ENCODE measurements at regions not wholly inside any gene's neighbourhood (a gene's known extent, or its start where the extent isn't known, plus 50 kb on each side); places are given as distances from the start of the nearest gene placed in this dataset.

DNA sequence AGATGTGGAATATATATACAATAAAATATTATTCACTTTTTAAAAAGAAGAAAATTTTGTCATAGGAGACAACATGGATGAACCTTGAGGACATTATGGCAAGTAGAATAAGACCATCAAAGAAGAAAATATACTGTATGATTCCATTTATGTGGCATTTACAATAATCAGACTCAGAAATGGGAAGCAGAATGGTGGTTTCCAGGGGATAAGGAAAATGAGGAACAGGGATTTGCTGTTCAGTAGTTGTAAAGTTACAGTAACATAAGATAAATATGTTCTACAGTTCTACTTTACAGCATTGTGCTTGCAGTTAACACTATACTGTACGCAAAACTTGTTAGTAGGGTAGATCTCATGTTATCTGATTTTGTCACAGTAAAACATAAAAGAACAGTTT, 1271.0 kb downstream of the LRFN5 start:
- FAIRE-seq (no peak), DNase-seq (ENCODE audit: insufficient read length, low spot score) (no peak)

DNA sequence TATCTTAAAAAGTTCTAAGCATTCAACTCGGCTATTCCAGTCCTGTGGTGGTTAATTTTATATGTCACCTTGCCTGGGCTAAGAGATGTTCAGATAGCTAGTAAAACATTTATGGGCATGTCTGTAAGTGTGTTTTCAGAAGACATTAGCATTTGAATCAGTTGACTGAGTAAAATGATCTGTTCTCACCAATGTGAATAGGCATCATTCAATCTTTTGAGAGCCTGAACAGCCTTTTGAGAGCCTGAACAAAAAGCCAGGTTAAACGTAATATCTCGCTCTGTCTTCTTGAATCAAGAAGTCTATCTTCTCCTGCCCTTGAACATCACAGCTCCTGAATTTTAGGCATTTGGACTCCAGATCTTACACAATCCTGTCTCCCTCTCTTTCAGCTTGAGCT, 1266.1 kb downstream of the LRFN5 start:
- DNase-seq (ENCODE audit: insufficient read length, low spot score) (no peak), FAIRE-seq (no peak)

DNA sequence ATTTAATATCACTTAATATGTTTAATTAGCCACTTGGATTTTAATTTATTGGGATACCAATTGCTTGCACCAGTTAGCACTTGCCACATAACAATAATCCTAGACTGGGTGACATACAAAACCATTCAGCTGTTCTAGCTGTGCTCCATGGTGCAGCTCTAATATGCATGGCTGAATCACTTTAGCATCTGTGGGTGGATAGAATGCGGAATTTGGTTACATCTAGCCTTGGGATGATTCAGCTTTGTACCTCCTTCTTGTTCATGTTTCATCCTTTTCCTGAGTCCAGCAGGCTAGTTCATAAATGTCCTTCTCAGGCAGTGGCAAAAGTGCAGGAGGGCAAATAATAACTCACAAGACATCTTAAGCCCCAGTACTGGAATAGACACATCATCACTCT, 1263.0 kb downstream of the LRFN5 start:
- DNase-seq (ENCODE audit: insufficient read length, low spot score), result no peak
- no peak for FAIRE-seq

DNA sequence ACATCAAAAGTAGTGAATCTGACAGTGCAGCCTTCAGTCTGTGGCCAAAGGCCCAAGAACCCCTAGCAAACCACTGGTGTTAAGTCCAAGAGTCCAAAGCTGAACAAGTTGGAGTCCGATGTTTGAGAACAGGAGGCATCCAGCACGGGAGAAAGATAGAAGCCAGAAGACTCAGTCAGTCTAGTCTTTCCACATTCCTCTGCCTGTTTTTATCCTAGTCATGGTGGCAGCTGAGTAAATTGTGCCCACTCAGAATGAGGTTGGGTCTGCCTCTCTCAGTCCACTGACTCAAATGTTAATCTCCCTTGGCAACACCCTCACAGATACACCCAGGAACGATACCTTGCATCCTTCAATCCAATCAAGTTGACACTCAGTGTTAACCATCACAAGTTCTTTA, 1255.4 kb downstream of the LRFN5 start:
- FAIRE-seq (no peak), DNase-seq (ENCODE audit: insufficient read length, low spot score) (no peak)

DNA sequence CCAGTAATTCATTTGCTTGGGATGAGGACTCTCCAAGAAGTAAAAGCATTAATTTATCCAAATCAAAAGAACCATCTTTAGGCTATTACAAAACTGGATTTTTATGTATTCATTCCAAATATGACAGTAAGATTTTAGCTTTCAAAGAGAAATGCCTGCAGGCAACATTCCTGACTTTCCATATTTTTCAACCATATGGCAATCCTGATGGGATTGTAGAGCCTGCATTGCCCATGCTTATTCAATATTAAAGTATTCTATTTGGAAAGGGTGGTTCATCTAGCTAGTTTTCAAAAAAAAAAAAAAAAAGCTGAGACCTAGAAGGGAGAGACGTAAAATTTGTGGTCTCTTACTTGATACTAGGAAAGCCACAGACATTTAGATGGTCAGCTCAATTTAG, 1253.7 kb downstream of the LRFN5 start:
- no peak for FAIRE-seq

DNA sequence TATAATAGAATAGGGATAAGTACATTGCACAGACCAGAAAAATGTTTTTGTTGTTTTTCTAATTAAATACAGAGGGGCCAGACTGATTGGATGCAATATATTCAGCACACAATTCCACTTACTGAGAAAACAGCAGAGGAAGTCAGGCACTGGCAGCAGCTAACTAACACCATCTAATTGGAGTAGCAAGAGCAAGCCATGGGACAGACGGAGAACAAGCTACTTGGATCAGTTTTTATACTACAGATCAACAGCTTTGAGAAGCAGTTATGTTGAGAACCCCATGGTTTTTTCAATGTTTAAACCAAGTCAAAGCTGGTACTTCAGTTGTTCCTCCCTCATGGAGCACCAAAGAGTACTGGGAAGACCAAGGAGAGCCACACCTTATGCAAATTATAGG, 1249.4 kb downstream of the LRFN5 start:
- no peak for FAIRE-seq
- DNase-seq (ENCODE audit: insufficient read length, low spot score), result no peak

More for the DNA sequence above, 1253.7 kb downstream of the LRFN5 start:
- DNase-seq (ENCODE audit: insufficient read length, low spot score), result no peak

DNA sequence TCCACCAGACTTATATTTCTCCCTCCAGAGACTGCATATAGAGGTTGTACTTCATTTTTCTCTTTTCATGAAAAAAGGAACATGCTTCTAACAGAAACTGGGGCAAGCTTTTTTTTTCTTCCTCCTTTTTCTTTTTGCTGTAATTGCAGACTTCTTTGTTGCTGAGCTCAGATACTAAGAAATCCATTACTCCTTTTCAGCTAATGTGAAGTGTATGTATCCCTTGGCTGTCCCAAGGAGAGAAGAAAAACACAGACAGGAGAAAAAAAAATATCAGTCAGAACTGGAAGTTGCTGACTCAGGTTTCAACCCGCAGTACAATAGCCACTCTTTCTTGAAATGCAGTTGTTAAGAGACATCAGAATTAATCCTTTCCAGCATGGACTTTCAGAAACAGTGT, 1248.4 kb downstream of the LRFN5 start:
- FAIRE-seq (no peak), DNase-seq (ENCODE audit: insufficient read length, low spot score) (no peak)

DNA sequence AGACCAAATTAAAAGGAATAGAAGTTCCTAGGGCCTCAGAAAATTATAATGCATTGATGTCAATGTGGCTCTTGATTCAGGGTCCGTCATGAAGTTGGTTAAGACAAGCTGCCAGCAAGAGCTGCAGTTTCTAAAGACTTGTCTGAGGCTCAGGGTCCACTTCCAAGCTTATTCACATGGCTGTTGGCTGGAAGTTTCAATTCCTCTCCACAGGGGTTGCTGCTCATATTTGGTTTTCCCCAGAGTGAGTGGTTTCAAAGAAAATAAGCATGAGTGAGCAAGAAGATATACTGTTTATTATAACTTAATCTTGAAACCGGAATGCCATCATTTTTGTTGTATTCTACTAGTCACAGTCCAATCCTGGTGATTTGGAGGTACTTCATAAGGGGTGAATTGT, 1247.4 kb downstream of the LRFN5 start:
- FAIRE-seq, result no peak
- DNase-seq (ENCODE audit: insufficient read length, low spot score), result no peak

DNA sequence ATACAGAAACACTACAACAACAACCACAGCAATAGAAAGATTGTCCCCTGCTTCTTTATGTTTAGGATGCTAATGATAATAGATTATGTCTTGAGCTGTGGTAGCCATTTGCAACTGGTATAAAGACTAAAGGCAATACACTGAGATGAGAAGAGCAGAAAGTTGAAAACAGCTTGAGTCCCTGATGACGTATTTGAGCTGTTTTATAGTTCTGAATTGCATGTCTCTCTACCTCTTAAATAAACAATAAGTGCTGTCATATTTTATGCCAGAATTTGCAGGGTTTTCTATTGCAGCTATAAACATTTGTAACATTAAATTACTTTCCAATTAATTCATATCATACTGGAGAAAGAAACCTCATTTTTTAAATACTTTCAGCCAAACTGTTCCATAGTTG, 1242.0 kb downstream of the LRFN5 start:
- no peak for FAIRE-seq

DNA sequence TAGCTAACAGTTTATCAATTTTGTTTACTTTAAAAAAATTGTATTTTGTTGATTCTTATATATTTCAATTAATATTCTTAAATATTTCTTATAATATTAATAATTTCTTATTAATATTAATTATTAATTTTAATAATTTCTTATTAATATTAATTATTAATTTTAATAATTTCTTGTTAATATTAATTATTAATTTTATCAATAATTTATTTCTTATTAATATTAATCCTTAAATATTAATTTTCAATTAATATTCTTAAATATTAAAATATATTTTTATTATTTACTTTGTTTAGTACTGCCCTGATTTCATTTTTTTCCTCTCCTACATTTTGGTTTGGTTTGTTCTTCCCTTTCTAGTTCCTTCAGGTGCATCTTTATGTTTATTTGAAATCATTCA, 1208.1 kb downstream of the LRFN5 start:
- FAIRE-seq (no peak), DNase-seq (ENCODE audit: insufficient read length, low spot score) (no peak)

More for the DNA sequence above, 1242.0 kb downstream of the LRFN5 start:
- no peak for DNase-seq (ENCODE audit: insufficient read length, low spot score)

DNA sequence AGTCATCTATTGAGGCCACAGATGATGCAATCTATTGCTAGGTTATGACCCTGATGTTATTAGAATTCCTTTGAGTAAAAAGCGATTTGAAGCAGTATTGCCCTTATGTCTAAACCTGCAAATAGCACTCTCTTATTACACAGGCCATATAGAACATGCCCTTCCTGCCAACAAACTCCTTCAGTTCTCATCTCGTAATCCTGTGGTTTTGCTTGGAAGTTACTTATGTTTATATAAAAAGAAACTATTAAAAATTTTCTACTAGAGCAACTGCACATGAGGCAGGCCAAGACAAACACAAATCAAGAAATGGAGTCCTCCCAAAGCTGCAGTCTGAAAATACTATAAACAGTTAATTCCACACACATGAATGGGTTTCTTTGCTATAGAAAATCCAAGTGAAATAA, 1200.2 kb downstream of the LRFN5 start:
- DNase-seq (ENCODE audit: insufficient read length, low spot score), result peak; percentile 20
- FAIRE-seq, result no peak

DNA sequence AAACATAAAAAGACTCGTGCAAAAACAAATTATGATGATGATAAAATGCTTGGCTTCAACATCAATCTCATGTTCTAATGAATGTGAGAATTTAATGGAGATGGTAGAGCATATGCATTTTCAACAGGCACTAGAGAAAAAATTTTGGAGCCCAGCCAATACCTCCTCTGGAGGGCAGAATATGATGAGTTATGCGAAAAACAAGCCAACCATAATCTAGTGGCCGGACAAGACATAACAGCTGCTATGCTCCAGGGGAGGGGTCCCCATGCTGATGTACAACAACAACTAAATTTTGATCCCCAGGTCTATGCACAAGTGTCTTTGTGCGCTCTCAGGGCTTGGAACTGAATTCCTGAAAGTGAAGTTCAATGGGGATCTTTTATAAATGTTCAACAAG, 1197.5 kb downstream of the LRFN5 start:
- FAIRE-seq (no peak), DNase-seq (ENCODE audit: insufficient read length, low spot score) (no peak)

DNA sequence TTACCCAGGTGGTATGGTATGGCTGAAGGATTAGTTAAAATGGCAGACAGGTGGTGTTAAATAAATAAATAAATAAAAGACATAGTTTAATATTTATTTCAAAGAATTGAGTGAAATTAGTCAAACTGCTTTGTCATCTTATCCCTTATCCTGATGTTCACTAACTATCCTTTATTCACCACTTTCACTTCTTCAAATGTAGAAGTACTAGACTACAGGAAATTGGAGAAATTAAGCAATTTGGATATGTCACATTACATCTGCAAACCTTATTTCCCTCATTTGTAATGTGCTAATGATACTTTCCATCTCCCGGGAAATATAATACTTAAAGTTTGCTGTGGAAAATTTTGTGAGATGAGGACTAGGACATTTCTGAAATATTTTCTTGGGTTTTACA, 1195.7 kb downstream of the LRFN5 start:
- DNase-seq (ENCODE audit: insufficient read length, low spot score), result no peak
- FAIRE-seq, result no peak

DNA sequence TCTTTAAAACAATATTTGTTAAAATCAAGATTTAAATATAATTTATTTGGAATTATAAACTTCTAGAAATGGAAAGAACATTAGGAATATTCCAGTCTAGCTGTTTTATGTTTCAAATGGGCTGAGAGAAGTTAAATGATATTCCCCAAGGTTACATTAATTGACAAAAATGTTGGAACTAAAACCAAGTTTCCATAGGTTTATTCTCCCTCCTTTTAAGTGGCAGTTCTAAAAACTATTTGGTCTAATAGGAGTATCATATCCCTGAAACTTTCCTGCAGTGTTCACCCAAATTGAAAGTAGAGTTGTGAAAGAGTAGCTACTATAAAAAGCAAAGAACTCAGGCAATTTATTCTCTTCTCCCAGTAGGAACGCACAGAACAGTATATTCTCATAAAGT, 1185.5 kb downstream of the LRFN5 start:
- DNase-seq (ENCODE audit: insufficient read length, low spot score), result no peak

DNA sequence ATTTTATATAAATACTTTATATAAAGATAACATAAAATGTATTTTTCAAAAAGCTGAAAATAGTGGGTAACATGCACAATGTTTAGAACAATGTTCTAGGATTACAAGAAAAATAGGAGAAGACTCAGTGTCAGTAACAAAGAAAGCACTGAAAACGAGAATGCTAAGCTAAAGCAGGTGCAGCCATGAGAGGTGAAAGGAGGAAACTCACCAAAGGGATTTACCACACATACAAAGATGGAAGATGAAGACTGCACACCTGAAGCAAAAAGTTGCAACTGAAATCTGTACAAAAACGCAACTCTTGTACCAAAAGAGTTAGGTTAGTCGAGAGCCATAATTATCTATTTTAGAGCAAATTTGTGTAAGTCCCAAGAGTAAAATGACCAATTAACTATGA, 1176.1 kb downstream of the LRFN5 start:
- FAIRE-seq (no peak), DNase-seq (ENCODE audit: insufficient read length, low spot score) (no peak)

More for the DNA sequence above, 1185.5 kb downstream of the LRFN5 start:
- no peak for FAIRE-seq

DNA sequence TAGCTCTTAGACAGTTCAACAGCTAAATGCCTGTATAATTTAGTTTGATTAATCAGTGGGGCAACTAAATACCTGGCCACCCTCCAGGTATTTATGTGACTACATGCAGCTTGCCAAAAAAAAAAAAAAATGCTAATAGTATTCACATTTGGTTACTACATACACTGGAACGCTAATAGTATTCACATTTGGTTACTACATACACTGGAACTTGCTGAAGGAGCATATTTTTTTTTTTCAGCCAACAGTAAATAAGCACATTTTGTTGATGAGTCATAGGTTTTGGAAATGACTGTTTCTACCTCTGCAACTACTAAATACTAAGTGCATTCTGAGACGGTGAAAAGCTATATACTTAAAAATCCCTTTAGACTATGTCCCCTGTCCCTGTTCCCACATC, 1172.3 kb downstream of the LRFN5 start:
- no peak for FAIRE-seq

DNA sequence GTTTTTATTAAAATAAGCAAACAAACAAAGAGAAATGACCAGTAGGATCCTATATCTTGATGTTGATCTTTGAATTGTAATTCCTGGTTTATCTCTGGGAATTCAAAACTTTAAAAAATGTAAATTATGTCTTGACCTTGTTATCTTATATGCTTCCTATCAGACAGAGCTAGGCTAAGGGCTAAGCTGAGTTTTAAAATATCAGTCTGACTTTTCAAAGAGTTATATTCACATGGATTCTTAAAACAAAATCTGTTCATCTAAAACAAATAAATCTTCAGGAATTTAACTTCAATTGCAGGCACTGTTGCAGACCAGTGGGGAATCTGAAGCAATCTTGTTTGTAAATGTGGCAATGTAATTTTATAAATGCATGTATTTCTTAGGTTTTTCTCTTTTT, 1144.1 kb downstream of the LRFN5 start:
- FAIRE-seq (no peak), DNase-seq (ENCODE audit: insufficient read length, low spot score) (no peak)

More for the DNA sequence above, 1172.3 kb downstream of the LRFN5 start:
- no peak for DNase-seq (ENCODE audit: insufficient read length, low spot score)

DNA sequence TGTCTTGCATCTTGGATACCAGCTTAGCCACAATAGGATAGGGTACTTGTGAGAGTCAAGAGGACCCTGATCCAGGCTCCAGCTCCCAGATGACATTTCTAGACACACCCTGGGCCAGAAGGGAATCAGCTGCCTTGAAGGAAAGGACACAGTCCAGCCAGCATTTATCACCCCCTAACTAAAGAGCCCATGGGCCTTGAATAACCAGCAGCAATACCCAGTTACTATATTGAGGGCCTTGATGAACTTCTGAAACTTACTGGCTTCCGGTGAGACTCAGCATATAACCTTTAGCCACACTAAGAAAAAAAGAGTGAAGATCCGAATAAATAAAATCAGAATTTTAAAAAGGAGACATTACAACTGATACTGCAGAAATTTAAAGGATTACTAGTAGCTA, 1135.4 kb downstream of the LRFN5 start:
- FAIRE-seq (no peak), DNase-seq (ENCODE audit: insufficient read length, low spot score) (no peak)

DNA sequence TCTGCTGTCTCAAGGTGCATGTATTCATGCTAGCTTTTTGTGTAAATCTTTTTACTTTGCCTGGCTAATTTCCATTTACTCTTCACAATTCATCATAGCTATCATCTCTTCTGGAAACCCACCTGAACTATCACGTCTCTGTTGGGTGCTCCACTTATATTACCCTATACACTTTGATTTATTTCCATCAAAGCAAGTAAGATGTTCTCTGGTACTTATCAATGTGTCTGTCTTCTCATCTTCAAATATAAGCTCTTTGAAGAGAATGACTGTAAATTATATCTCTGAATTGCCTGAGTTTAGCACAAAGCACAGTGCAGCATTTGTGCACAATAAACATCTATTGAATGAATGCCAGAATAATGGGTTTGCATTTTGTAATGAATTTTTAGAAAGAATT, 1129.7 kb downstream of the LRFN5 start:
- no peak for FAIRE-seq
- no peak for DNase-seq (ENCODE audit: insufficient read length, low spot score)

DNA sequence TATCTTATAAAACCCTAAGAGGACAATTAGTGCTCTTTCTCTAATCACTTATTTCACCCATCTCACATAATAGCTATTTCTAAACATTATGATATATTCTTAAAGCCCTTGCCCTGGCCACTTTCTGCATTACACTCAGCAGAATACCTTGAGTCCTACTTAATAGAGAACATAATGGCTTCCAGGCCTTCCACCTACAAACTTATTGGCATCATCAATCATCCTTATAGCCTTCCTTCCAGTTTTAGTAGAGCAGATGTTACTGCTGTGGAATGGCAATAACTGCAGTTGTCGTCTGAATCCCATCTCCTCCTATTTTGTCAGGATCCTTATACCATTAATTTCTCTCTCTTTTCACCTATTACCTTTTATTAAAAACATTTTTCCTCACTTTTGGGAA, 1127.4 kb downstream of the LRFN5 start:
- FAIRE-seq, result no peak

DNA sequence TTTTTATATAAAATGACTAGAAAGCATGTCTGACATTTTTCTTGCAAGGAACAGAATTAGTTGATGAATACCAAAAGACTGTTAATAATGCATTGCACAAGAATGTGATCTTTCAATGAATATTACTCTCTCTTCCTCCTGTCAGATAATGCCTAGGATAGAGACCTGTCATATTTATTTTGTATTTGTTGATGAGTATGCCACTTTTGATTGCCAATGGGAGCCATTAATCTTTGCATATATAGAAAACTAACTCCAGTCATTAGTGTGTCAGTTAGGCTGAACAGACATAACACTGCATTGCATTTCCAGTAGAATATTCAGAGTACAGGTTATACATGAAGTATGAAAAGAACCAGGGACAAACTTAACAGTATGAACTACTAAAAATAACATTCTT, 1125.3 kb downstream of the LRFN5 start:
- FAIRE-seq (no peak), DNase-seq (ENCODE audit: insufficient read length, low spot score) (no peak)

More for the DNA sequence above, 1127.4 kb downstream of the LRFN5 start:
- DNase-seq (ENCODE audit: insufficient read length, low spot score), result no peak

DNA sequence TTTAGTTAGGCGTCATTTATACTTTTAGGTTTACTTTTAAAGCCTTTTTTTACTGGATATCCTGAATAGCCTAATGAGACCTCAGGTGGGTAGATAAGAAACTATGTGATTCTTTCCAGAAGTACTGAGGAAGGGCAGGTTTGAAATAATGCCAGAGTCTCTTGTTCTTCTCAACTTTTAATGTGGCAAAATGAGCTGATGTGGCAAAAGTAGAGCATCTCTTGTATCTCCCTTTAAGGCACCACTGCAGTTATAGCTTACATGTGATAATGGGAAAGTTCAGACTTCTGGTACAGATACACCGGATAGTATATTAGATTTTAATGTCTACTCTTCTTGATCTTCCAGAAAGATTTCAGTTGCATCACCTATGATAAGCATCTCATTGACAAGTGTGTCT, 1124.8 kb downstream of the LRFN5 start:
- no peak for FAIRE-seq
- no peak for DNase-seq (ENCODE audit: insufficient read length, low spot score)

DNA sequence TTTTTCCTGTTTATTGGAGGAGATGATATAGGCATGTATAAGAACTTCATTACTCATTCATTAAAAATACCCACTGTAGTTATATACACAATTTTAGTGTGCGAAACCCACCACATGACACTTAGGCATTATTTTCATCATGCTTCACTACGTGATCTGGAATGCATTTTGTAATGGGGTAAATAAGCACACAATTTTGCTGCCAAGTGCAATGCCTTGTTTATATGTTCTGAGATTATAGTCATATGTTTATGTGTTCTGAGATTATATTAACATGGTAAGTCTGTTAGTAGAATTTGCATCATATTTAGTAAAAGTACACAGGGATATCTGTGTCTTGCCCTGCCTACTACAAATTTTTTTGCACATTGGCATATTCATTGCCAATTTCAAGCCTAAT, 1123.0 kb downstream of the LRFN5 start:
- FAIRE-seq (no peak), DNase-seq (ENCODE audit: insufficient read length, low spot score) (no peak)

DNA sequence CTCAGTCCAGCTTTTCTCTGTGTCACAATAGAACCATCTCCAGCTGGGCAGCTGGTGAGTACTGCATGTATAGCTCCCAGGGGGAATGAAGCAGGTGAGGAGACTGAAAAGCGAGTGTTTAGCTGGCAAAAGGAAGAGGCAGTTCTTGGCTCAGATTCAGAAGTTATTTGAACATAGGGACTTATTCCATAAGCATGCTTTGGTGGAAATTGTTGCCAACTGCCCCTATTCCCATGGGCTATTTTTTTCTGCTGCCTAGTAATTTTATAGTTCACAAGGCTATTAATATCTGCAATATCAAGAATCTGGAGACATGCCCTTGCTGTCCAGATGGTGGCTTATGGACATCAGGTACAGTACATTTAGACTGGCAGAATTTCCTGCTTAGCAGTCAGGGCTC, 1112.7 kb downstream of the LRFN5 start:
- no peak for DNase-seq (ENCODE audit: insufficient read length, low spot score)
- FAIRE-seq, result no peak
